OCI-LY1 (cell line): ENCODE measurements at regions not wholly inside any gene's neighbourhood (a gene's known extent, or its start where the extent isn't known, plus 50 kb on each side); places are given as distances from the start of the nearest gene placed in this dataset.

Experiments used
- CTCF ChIP-seq: fragments of 200-600 bp; sonication (generic), shearing (Covaris generic); IDR thresholded peaks from 2 replicates; pipeline ENCODE4 v1.5.1; 2017; ENCODE audit warnings: mild to moderate bottlenecking, antibody characterized with exemption, low read length, moderate library complexity, mixed read lengths
- EZH2 ChIP-seq: fragments of 200-600 bp; sonication (generic), shearing (Covaris generic); IDR thresholded peaks from 2 replicates; pipeline ENCODE4 v1.8.0; 2017; ENCODE audit warnings: borderline replicate concordance, mixed run types, mild to moderate bottlenecking, antibody characterized with exemption, low read length, moderate library complexity, mixed read lengths

DNA sequence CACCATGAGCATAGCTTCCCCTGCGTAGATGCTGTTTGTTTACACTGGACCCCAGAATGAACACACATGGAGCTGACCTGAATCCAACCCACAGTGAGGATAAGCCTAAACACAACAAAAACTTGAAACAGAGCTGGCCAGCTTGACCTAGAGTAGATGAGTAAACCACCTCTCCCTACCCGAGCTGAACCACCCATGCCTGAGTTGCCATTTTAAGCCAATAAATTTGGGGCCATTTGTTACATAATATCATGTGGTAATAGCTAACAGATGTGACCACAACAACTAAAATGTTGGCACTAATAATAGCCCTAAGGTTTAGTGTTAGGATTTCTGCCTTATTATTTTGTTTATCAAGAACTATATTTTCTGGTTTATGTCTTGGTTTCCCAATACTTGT is 103.2 kb upstream of the GRIK2 start:
- TF ChIP-seq CTCF (no peak), EZH2 (no peak)
